ENCODE measurements at regions not wholly inside any gene's neighbourhood (a gene's known extent, or its start where the extent isn't known, plus 50 kb on each side); places are given as distances from the start of the nearest gene placed in this dataset.

DNA sequence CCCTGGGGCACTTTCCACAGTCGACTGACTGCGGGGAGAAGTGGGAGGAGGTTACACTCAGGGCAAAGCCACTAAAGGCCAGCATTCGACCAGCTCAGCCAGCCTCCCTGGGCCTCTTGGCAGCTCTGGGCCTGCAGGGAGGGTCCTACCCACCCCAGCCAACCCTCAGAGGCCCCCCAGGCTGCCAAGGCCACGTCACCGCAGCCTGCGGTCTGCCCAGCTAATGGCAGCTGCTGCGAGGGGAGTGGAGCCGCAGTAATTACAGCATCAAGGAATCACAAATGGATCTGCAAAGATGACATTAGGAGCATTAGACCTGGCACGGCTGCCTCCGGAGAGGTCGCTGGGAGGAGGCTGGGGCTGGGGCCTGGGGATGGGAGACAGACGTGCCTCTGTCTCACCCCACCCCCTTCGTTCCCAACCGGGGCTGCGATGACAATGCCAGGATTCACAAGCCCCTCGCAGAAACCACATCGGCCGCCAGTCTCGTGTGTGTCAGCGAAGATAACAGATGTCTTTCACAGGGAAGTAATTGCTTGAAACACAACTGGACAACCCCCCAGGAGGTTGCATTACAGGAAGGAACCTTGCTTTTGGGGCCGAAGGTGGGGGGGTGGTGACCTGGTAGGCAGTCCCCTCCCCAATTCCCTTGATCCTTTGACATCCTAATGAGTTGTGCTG, 367.6 kb downstream of the BCOR start:
- TF ChIP-seq, protein P1, sequence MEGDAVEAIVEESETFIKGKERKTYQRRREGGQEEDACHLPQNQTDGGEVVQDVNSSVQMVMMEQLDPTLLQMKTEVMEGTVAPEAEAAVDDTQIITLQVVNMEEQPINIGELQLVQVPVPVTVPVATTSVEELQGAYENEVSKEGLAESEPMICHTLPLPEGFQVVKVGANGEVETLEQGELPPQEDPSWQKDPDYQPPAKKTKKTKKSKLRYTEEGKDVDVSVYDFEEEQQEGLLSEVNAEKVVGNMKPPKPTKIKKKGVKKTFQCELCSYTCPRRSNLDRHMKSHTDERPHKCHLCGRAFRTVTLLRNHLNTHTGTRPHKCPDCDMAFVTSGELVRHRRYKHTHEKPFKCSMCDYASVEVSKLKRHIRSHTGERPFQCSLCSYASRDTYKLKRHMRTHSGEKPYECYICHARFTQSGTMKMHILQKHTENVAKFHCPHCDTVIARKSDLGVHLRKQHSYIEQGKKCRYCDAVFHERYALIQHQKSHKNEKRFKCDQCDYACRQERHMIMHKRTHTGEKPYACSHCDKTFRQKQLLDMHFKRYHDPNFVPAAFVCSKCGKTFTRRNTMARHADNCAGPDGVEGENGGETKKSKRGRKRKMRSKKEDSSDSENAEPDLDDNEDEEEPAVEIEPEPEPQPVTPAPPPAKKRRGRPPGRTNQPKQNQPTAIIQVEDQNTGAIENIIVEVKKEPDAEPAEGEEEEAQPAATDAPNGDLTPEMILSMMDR (conservative IDR thresholded peaks at IDR 0.05; ENCODE audit: low read depth, low read length) = no peak
- no peak for TF ChIP-seq MAZ (IDR thresholded peaks at IDR 0.05; ENCODE audit: borderline replicate concordance, low read depth, low read length)
- no peak for TF ChIP-seq RCOR1 (IDR thresholded peaks at IDR 0.05; ENCODE audit: insufficient replicate concordance, low read length)
- TF ChIP-seq RFX5 (IDR thresholded peaks at IDR 0.05; ENCODE audit: low read depth, low read length) = no peak
- TF ChIP-seq NFE2L2 (IDR thresholded peaks at IDR 0.05; ENCODE audit: low read depth, low read length) = no peak
- TF ChIP-seq POLR2A (IDR thresholded peaks at IDR 0.05; ENCODE audit: low read depth, low read length) = no peak
- TF ChIP-seq, protein P2, sequence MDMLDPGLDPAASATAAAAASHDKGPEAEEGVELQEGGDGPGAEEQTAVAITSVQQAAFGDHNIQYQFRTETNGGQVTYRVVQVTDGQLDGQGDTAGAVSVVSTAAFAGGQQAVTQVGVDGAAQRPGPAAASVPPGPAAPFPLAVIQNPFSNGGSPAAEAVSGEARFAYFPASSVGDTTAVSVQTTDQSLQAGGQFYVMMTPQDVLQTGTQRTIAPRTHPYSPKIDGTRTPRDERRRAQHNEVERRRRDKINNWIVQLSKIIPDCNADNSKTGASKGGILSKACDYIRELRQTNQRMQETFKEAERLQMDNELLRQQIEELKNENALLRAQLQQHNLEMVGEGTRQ (IDR thresholded peaks at IDR 0.05; ENCODE audit: low read depth, low read length) = no peak
- TF ChIP-seq RAD21 (IDR thresholded peaks at IDR 0.05; ENCODE audit: low read length) = no peak

All from IMR-90 (cell line).